ENCODE measurements at regions not wholly inside any gene's neighbourhood (a gene's known extent, or its start where the extent isn't known, plus 50 kb on each side); places are given as distances from the start of the nearest gene placed in this dataset.

DNA sequence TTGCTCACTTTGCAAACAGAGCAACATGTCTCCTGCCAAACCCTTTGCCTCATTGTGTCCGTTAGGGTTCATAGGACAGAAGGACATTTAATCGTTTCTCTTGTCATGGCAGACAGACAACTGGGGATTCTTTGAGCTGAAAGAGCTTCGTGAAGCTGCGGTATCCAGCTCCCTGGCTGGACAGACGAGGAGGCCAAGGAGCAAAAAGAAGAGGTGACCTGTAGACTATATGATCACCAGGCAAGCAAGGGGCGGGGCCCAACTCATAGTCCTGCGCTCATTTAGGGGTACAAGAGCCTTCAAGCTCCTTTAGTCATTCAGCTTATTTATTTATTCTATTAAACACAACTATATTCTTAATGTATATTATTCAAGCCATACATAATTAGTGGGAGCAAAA lies 66.8 kb upstream of the VRK1 start:
- H3K27me3 ChIP-seq (ENCODE audit: control insufficient read depth in 2 of 2, insufficient read depth in 2 of 2, low read length in 2 of 2) = no peaks in the 10 kb centered on the region
- FAIRE-seq (no peak), DNase-seq (ENCODE audit: low read depth, low spot score) (no peak)
- ChIA-PET POLR2A (no interaction called here), CTCF (interaction anchor here (3.1 kb wide), 1 partner anchor 10 kb away, joined by 16 read pairs; no protein-coding TSS in a partner anchor)
- H4K20me1 ChIP-seq (replicated peaks; ENCODE audit: control insufficient read depth, extremely low read depth, insufficient read depth, low read length) = no peaks in the 10 kb centered on the region
- no TSS peak for BruUV-seq (replicated peaks)
- H2AFZ ChIP-seq (ENCODE audit: low read depth, low read length) = no peak overlapping the region
- H3K9me3 ChIP-seq (replicated peaks; ENCODE audit: control insufficient read depth, insufficient read depth, low read length) = no peaks in the 10 kb centered on the region
- no peaks in the 10 kb centered on the region for H3K79me2 ChIP-seq (ENCODE audit: control insufficient read depth, insufficient read depth, low read length)
- no peak overlapping the region for H3K27ac ChIP-seq (ENCODE audit: insufficient read depth, low read depth, low read length)
- H3K4me2 ChIP-seq (ENCODE audit: insufficient read depth, low read length) = no peak overlapping the region
- no peak overlapping the region for H3K4me3 ChIP-seq (replicated peaks in 1 of 3; ENCODE audit: insufficient read depth in 1 of 3, low read depth in 1 of 3, low read length in 3 of 3)
- no peaks in the 10 kb centered on the region for H3K4me1 ChIP-seq (ENCODE audit: control insufficient read depth, extremely low read depth, insufficient read depth, low read length)
- no peaks in the 10 kb centered on the region for H3K36me3 ChIP-seq (ENCODE audit: control insufficient read depth in 2 of 2, extremely low read depth in 1 of 2, insufficient read depth in 2 of 2, low read length in 2 of 2)
- intact Hi-C loops (cut with micrococcal nuclease) = no loop called here
- no peaks in the 10 kb centered on the region for H3K9me1 ChIP-seq (replicated peaks; ENCODE audit: control insufficient read depth, extremely low read depth, insufficient read depth, low read length)
- no peak overlapping the region for H3K9ac ChIP-seq (replicated peaks; ENCODE audit: extremely low read depth, insufficient read depth, low read length)
- dilution Hi-C loops (cut with MboI; ENCODE audit: extremely low pct_ligation_motif_present, low sequenced_read_pairs) = no loop called here
- TF ChIP-seq FOS (IDR thresholded peaks at IDR 0.05; ENCODE audit: borderline replicate concordance, insufficient read depth, low read length) (no peak), JUN (IDR thresholded peaks at IDR 0.05; ENCODE audit: borderline replicate concordance, insufficient read depth, insufficient read length, low read depth) (no peak)

DNA sequence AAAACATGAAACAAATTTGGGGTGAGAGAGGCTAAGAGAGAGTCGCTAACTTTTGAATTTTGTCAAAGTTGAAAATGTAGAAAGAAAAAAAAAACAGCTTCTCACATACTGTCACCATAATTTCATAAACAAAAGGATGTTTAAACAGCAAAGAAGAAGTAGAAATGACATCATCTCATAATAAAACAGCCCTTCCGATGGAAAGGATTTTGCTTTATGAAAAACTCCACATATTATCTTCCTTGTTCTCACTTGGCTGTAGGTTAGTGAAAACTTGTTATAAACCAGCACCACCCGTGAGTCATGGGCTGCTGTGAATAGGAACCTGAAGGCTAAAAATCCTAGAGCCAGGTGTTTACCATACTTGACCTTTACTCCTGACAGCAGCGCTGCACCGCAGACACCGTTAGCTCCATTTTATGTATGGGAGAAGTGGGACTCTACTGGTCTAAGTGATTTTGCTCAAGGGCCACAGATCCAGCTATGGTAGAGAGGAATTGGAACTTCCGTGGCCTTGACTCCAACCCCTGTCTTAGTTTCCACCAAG lies 63.0 kb upstream of the VRK1 start:
- no peak overlapping the region for H3K4me3 ChIP-seq (replicated peaks in 1 of 3; ENCODE audit: insufficient read depth in 1 of 3, low read depth in 1 of 3, low read length in 3 of 3)
- H3K4me1 ChIP-seq (ENCODE audit: control insufficient read depth, extremely low read depth, insufficient read depth, low read length) = no peaks in the 10 kb centered on the region
- no peak overlapping the region for H2AFZ ChIP-seq (ENCODE audit: low read depth, low read length)
- BruUV-seq (replicated peaks) = no TSS peak
- CTCF ChIA-PET = no interaction called here
- no peaks in the 10 kb centered on the region for H4K20me1 ChIP-seq (replicated peaks; ENCODE audit: control insufficient read depth, extremely low read depth, insufficient read depth, low read length)
- no peaks in the 10 kb centered on the region for H3K79me2 ChIP-seq (ENCODE audit: control insufficient read depth, insufficient read depth, low read length)
- peaks cover 0 to 7% of the 10 kb centered on the region in 2 experiments for H3K27me3 ChIP-seq (ENCODE audit: control insufficient read depth in 2 of 2, insufficient read depth in 2 of 2, low read length in 2 of 2)
- no peak overlapping the region for H3K27ac ChIP-seq (ENCODE audit: insufficient read depth, low read depth, low read length)
- no peaks in the 10 kb centered on the region for H3K9me1 ChIP-seq (replicated peaks; ENCODE audit: control insufficient read depth, extremely low read depth, insufficient read depth, low read length)
- H3K4me2 ChIP-seq (ENCODE audit: insufficient read depth, low read length) = no peak overlapping the region
- POLR2A ChIA-PET = no interaction called here
- DNase-seq (ENCODE audit: low read depth, low spot score) (no peak), FAIRE-seq (no peak)
- no peaks in the 10 kb centered on the region for H3K36me3 ChIP-seq (ENCODE audit: control insufficient read depth in 2 of 2, extremely low read depth in 1 of 2, insufficient read depth in 2 of 2, low read length in 2 of 2)
- intact Hi-C loops (cut with micrococcal nuclease) = no loop called here
- H3K9me3 ChIP-seq (replicated peaks; ENCODE audit: control insufficient read depth, insufficient read depth, low read length) = no peaks in the 10 kb centered on the region
- no peak for TF ChIP-seq MYC (IDR thresholded peaks at IDR 0.05; ENCODE audit: low read depth, low read length)
- TF ChIP-seq POLR2AphosphoS5 (IDR thresholded peaks at IDR 0.05; ENCODE audit: insufficient read depth, low read depth, low read length) = no peak
- no peak for TF ChIP-seq JUN (IDR thresholded peaks at IDR 0.05; ENCODE audit: borderline replicate concordance, insufficient read depth, insufficient read length, low read depth)
- TF ChIP-seq, protein P1, sequence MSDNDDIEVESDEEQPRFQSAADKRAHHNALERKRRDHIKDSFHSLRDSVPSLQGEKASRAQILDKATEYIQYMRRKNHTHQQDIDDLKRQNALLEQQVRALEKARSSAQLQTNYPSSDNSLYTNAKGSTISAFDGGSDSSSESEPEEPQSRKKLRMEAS (IDR thresholded peaks at IDR 0.05; ENCODE audit: insufficient read depth, insufficient read length) = no peak
- no peak for TF ChIP-seq FOS (IDR thresholded peaks at IDR 0.05; ENCODE audit: borderline replicate concordance, insufficient read depth, low read length)
- TF ChIP-seq GATA2 (IDR thresholded peaks at IDR 0.05; ENCODE audit: insufficient read depth, insufficient read length, low read depth, low read length) = no peak
- TF ChIP-seq EZH2 (IDR thresholded peaks at IDR 0.05; ENCODE audit: borderline replicate concordance, low read depth, low read length, severe bottlenecking) = no peak
- no peak for TF ChIP-seq POLR2A (IDR thresholded peaks at IDR 0.05; ENCODE audit: low read depth, low read length)
- TF ChIP-seq, protein P2, sequence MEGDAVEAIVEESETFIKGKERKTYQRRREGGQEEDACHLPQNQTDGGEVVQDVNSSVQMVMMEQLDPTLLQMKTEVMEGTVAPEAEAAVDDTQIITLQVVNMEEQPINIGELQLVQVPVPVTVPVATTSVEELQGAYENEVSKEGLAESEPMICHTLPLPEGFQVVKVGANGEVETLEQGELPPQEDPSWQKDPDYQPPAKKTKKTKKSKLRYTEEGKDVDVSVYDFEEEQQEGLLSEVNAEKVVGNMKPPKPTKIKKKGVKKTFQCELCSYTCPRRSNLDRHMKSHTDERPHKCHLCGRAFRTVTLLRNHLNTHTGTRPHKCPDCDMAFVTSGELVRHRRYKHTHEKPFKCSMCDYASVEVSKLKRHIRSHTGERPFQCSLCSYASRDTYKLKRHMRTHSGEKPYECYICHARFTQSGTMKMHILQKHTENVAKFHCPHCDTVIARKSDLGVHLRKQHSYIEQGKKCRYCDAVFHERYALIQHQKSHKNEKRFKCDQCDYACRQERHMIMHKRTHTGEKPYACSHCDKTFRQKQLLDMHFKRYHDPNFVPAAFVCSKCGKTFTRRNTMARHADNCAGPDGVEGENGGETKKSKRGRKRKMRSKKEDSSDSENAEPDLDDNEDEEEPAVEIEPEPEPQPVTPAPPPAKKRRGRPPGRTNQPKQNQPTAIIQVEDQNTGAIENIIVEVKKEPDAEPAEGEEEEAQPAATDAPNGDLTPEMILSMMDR (IDR thresholded peaks at IDR 0.05; ENCODE audit: extremely low read depth in 1 of 2, insufficient read depth in 1 of 2, low read depth in 1 of 2, low read length in 2 of 2) = no peak
- no peak overlapping the region for H3K9ac ChIP-seq (replicated peaks; ENCODE audit: extremely low read depth, insufficient read depth, low read length)
- dilution Hi-C loops (cut with MboI; ENCODE audit: extremely low pct_ligation_motif_present, low sequenced_read_pairs) = no loop called here

Measured in endothelial cell of umbilical vein (primary cell).